KOPT-K1 (cell line): ENCODE measurements at regions not wholly inside any gene's neighbourhood (a gene's known extent, or its start where the extent isn't known, plus 50 kb on each side); places are given as distances from the start of the nearest gene placed in this dataset.
A peak's percentile ranks its signal among the peaks of the same experiment; 100 is the strongest.

Experiments
- H3K27ac ChIP-seq: fragments of 200-600 bp; sonication (generic); 2 replicates; pipeline ENCODE4 v1.5.1; 2016; ENCODE audit warnings: antibody characterized with exemption, mild to moderate bottlenecking, low read depth, low read length; ENCODE audit not compliant: poor library complexity, severe bottlenecking
- H3K36me3 ChIP-seq: fragments of 200-600 bp; sonication (generic); 2 replicates; pipeline ENCODE4 v1.5.1; 2017; ENCODE audit warnings: antibody characterized with exemption, mild to moderate bottlenecking, low read length, moderate library complexity; ENCODE audit not compliant: insufficient read depth
- H3K9me3 ChIP-seq: fragments of 200-600 bp; sonication (generic); 2 replicates; pipeline ENCODE4 v1.5.1; 2017; ENCODE audit warnings: antibody characterized with exemption, low read length, mild to moderate bottlenecking; ENCODE audit not compliant: insufficient read depth, poor library complexity, severe bottlenecking

DNA sequence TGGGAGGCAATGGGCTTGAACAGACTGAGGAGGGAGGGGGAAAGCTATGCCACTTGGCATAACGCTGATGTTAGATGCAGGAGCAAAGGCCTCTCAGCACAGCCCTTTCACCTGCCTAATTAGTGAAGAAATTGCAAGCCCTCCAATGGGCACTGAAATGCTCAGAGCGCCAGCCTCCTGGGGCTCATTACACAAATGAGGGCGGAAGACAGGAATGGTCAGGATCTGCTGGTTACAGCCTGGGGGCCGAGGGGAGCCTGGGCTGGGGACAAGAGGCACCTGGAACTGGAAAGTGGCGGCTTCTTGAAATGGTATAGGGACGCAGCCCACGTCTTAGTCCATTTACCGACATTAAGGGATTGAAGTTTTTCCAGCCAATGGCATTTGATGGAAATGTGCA is 50.2 kb upstream of the PLET1 start:
- no peaks in the 10 kb centered on the region for H3K36me3 ChIP-seq
- H3K9me3 ChIP-seq, result no peaks in the 10 kb centered on the region
- no peak overlapping the region for H3K27ac ChIP-seq

DNA sequence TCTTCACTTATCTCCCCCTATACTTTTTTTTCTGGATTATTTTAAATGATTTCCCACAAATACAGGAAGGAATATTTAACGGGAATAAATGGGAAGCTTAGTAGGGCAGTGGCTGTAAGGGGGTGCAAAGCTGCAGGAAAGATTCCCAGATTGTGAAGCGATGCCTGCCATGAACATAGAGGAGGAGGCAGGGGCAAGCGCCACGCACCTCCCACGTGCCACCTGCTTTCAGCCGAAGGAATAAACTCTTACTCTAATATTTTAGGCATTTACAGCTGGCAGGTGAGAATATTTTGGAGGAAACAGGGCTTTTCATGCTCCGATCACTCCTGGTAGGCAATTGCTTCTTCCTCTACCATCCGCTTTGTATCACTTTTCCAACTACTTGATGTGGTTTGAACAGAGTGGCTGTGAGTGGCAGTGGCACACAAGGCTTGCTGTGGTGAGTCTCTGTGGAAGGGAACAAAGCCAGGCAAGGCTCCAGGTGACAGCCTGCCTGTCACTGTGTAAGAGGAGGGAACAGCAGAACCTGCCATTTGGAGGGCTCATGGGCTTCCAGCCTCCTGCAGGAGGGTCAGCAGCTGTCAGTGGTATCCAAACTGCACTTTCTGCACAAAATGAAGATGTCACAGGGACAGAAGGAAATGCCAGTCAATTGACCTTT is 54.5 kb upstream of the PLET1 start:
- no peak overlapping the region for H3K27ac ChIP-seq
- no peaks in the 10 kb centered on the region for H3K36me3 ChIP-seq
- H3K9me3 ChIP-seq, result no peaks in the 10 kb centered on the region

DNA sequence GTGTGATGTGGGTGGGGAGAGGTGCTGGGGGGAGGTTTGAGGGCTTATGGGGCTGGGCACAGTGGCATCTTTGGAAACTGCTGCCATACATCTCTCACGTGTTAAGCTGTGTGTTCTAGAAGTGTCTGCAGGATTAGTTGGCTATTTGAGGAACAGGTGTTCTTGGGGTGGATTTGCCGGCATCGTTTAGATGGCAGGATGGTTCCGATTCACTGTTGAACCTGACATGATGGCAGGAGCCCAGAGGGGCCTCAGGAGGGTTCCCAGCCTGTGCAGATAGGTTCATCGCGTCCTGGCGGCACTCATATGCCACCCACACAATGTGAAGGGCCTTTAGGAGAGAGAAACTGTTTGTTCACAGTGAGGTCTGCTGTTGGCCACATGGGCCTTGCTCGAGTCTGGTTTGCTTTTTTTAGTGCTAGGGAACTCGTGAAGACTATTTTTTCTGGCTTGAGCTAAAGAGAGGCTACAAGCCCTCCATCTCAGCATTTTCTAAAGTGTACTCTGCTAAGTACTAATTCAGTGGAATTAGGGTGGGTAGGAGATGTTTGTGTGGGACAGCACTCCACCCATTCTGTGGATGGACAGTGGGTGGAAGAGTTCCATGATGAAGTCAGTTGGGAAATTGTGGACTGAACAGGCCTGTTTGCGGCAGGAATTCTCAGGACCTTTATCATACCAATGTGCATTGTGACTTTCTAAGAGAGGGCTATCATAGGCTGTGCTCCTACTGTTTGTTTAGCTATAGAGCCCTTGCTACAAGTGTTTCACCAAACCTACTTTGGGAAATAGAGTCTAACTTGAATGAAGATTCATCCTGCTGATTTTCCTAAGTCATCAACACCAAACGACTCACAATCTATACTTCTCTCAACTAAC is 55.4 kb upstream of the PLET1 start:
- Histone ChIP-seq H3K36me3 (no peaks in the 10 kb centered on the region), H3K27ac (no peak overlapping the region)

DNA sequence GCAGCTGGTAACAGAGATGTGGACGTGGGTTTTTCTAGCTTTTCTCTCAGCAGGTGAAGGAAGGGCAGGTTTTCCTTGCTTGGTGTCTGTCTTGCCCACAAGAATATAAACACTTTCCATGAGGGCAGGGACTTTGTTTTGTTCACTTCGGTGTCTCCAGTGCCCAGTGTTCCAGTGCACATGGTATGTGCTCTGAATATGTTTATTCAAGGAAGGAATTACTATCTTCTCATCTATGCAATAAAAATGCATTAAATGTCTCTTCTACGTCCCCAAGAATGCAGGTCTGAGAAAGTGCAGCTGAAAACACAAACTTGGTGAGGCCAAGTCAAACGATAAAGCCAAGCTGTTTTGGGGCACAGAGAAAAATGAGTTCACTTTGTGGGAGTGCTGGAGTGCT is 56.3 kb upstream of the PLET1 start:
- H3K27ac ChIP-seq, result no peak overlapping the region
- no peaks in the 10 kb centered on the region for H3K9me3 ChIP-seq
- H3K36me3 ChIP-seq, result no peaks in the 10 kb centered on the region

More for the DNA sequence above, 55.4 kb upstream of the PLET1 start:
- no peaks in the 10 kb centered on the region for H3K9me3 ChIP-seq

DNA sequence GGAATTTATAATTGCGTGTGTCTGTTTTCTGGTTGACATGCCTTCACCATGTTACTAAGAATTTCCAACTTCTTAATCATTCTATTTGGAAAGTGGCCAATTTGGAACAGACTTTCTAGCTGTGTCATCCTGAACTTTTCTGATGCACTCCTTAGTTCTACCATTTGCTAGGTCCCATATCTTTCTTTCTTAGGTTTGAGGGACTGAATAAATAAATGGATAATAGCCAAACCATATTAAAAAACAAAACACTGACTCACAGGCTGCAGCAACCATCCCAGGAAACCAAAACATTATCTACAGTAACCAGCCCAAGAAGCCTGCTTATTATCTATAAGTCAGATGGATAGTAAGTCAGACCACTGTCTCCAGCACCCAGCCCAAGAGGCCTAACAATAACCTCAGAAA is 57.5 kb upstream of the PLET1 start:
- H3K9me3 ChIP-seq, result no peaks in the 10 kb centered on the region
- H3K27ac ChIP-seq, result no peak overlapping the region
- H3K36me3 ChIP-seq, result no peaks in the 10 kb centered on the region

DNA sequence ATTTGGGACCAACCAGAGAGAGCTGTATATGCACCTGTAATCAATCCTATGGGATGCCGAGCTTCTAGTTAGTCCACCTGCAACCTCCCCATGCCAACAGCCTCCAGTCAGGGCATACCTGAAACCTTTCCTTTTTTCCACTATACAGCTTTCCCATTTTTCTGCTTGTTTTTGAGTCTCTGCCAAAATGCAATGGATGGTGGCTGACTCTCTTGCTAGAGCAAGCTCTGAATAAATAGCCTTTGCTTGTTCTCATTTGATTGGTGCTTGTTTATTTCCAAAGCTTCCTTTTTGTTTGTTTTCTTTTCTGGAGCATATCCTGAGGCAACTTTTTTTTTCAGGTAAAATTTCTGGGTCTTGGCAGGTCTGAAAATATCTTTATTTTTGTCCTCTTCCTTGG is 58.0 kb upstream of the PLET1 start:
- H3K27ac ChIP-seq, result no peak overlapping the region
- no peaks in the 10 kb centered on the region for H3K36me3 ChIP-seq
- H3K9me3 ChIP-seq, result no peaks in the 10 kb centered on the region

DNA sequence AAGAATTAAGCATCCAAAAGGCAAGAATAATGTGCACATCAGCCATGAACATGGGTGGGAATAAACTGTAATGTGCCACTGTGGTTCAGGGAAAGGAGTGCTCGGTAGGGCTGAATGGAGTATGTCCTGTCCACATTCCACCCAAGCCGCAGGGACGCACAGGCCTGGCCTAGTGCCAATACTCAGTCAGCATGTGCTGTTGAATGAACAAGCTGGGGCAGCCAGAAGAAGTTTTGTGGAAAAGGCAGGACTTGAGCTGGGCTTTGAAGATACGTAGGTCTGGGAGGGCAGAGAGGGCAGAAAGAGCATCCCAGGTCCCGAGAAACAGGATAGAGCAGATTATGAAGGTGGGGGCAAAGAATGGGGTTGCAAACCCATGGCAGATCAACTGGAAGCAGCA is 60.0 kb upstream of the PLET1 start:
- Histone ChIP-seq H3K27ac (no peak overlapping the region), H3K36me3 (no peaks in the 10 kb centered on the region)

DNA sequence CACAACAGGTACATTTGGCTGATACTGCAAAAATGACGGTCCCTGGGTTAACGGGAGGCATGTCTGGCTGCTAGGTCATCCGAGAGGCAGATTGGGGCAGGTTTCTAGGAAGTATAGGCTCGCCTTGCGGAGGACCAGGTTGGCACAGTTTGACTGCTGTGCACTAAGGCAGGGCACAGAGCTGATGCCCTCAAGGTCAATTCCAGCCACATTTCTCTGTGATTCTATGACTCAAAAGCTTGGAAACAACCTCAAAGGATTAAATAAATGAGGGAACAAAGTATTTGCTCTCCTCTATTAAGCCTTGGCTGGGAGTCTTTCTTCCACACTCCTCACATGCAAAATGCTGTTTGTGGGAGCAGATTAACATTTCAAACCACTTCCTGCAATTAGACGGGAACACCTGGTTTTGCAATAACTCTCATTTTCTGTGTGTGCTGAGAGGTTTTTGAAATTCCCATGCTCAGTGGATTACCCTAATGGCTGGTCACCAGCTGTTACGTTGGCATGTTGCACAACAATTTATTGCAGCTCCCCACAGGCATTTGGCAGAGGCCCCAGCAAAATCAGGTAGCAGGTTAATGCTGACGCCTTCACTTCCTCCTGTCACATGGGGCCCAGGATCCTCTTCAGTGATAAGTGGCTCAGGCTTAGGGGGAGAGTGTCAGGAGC is 61.0 kb upstream of the PLET1 start:
- H3K36me3 ChIP-seq, result no peaks in the 10 kb centered on the region
- peak overlapping the region; percentile 29 for H3K27ac ChIP-seq
- no peaks in the 10 kb centered on the region for H3K9me3 ChIP-seq

More for the DNA sequence above, 60.0 kb upstream of the PLET1 start:
- H3K9me3 ChIP-seq, result no peaks in the 10 kb centered on the region

DNA sequence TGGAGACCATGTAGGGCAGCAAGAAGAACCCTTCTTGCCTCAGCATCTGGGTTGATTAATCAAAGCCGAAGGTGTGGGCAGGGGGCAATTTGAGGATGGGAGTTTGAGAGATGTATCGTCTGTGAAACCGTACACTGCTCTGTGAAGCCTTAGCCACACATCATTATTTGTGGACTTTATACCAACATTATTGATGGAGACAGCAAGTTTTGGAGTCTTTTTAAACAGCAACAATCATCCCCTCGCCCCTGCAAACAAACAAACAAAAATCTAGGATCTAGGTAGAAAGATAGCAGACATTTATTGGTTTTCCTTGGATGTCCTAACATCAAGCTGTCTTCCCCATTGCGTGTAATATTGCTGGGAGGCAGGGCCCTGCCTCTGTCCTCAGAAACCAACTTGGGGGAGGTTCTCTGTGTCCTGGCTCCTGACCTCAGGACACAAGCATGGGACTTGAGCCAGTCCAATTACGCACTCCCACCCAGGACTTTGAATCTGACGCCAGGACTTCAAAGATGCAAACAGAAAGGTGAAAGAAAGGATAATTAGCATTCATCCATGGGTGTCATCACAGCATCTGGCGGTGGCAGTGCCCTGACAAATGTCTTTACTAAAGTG is 61.6 kb upstream of the PLET1 start:
- Histone ChIP-seq H3K9me3 (no peaks in the 10 kb centered on the region), H3K36me3 (no peaks in the 10 kb centered on the region), H3K27ac (peak overlapping the region; percentile 29)

DNA sequence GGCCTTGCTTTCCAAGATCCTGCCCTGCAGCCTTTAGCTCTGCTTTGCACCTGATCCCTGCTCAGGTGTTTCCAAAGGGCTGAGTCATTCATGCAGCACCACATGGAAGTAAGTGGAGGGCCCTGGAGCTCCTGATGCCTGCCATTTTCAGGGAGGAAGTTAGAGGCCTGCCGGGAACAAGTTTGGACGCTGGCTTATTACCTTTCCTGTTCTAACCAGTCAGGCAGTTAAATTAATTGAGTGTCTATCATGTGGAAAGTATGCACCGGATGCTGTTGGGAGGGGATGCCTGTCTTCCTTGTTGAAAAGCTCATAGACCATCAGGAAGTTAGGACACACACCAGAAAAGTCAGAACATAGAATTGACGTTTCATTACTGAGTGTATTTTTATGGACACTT is 73.7 kb upstream of the PLET1 start:
- H3K27ac ChIP-seq, result no peak overlapping the region
- H3K9me3 ChIP-seq, result no peaks in the 10 kb centered on the region
- H3K36me3 ChIP-seq, result no peaks in the 10 kb centered on the region

DNA sequence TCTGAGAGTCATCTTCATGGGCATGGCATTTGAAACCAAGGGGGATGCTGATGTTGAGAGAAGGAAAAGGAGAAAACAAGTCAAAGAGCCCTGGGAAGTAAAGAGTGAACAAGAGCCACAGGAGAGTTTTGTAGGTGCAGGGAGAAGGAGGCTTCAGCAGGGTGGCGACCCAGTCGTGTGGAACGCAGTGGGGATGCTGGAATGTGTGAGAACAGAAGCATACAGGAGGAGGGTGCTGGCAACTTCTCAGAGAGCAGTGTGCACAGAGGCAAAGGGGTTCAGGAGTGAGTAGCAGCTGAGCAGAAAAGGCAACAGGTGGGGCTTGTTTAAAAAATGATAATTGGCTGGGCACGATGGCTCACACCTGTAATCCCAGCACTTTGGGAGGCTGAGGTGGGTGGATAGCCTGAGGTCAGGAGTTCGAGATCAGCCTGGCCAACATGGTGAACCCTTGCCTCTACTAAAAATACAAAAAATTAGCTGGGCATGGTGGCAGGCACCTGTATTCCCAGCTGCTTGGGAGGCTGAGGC is 75.8 kb upstream of the PLET1 start:
- Histone ChIP-seq H3K27ac (no peak overlapping the region), H3K9me3 (no peaks in the 10 kb centered on the region), H3K36me3 (no peaks in the 10 kb centered on the region)

DNA sequence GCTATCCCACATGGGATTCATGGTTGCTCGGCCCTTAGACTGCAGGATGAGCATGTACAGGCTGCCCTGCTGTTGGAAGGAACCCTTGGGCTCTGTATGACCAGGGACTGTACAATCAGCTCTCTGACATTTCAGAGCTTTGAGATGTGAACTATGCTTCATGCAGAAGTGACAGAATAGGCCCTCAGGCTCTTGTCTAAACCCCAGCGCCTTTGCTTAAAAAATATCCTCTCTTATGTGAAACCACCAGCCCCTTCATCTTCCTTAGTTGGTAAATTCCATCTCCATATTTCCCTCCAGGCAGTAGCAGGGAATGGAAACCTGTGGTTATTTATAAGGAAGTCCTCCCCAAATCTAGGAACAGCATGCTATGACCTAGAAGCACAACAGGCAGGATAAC is 78.9 kb upstream of the PLET1 start:
- Histone ChIP-seq H3K36me3 (no peaks in the 10 kb centered on the region), H3K27ac (no peak overlapping the region), H3K9me3 (no peaks in the 10 kb centered on the region)

DNA sequence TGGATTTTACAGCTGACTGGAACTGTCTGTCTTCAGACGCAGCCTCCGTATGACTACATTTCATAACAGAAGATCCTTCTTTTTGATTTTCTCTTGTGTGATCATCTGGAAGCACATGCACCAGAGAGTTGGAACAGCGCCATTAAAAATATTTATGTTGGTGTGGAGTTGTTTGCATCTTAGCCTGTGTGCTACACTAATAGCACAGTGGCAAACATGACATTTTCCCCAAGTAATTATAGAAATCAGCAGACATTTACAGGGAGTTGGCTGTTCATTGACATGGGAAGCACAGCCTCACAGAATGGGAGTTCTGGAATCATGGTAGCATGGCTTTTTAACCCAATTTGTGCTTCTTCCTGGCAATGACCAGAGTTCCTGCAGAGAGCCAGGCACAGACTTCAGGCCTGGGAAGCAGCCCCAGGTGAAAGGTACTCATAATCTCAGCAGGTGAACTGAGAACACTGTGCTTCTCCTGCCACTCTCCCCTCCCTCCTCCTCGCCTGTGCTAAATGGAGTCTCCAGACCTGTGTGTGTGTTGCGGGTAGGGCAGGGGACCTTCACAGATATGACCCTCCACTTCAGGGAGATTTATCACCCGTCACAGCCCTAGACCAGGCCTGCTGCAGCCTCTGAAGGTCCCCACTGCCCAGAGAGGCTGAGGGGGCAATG is 82.8 kb upstream of the PLET1 start:
- Histone ChIP-seq H3K36me3 (no peaks in the 10 kb centered on the region), H3K9me3 (no peaks in the 10 kb centered on the region), H3K27ac (no peak overlapping the region)

DNA sequence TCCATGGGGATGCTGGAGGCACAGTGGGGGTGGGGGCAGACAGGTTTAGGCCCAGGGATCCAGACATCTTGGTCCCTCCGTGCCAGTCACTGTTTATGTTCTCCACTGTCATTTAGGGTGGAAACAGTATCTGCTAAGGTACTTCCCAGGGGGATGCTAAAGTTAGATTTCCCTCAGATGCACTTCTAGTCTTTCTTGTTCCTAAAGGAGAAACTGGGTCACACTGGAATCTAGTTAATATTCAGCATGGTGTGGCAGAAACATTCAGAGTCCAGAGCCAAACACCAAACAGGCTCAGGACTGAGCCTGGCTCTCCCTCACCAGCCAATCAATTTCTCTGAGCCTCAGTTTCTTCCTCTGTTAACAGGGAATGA is 83.4 kb upstream of the PLET1 start:
- no peaks in the 10 kb centered on the region for H3K36me3 ChIP-seq
- H3K27ac ChIP-seq, result no peak overlapping the region
- H3K9me3 ChIP-seq, result no peaks in the 10 kb centered on the region
